ENCODE measurements at regions not wholly inside any gene's neighbourhood (a gene's known extent, or its start where the extent isn't known, plus 50 kb on each side); places are given as distances from the start of the nearest gene placed in this dataset.

GRCh38 chr3:22262386-22262785 is 511.4 kb upstream of the ZNF385D start:
- Histone ChIP-seq H3K27me3 (ENCODE audit: control insufficient read depth in 2 of 2, insufficient read depth in 2 of 2, low read length in 2 of 2) (no peaks in the 10 kb centered on the region), H3K27ac (ENCODE audit: extremely low read depth, low read depth, low read length) (no peak overlapping the region), H2AFZ (ENCODE audit: low read depth, low read length) (no peak overlapping the region), H4K20me1 (replicated peaks; ENCODE audit: control insufficient read depth, insufficient read depth, low read length) (no peaks in the 10 kb centered on the region), H3K4me1 (replicated peaks in 1 of 2; ENCODE audit: control insufficient read depth in 2 of 2, insufficient read depth in 2 of 2, low read length in 2 of 2) (no peaks in the 10 kb centered on the region), H3K9ac (ENCODE audit: insufficient read depth in 1 of 2, low read depth in 2 of 2, low read length in 2 of 2) (no peak overlapping the region), H3K4me2 (ENCODE audit: insufficient read depth, low read length) (no peak overlapping the region), H3K9me3 (replicated peaks; ENCODE audit: control insufficient read depth, insufficient read depth, low read depth, low read length) (peaks cover 3% of the 10 kb centered on the region; the same call in 1 of the 2 replicates), H3K79me2 (ENCODE audit: control insufficient read depth, insufficient read depth, low read length) (no peaks in the 10 kb centered on the region), H3K36me3 (ENCODE audit: control insufficient read depth, insufficient read depth, low read length) (no peaks in the 10 kb centered on the region), H3K4me3 (no peak overlapping the region), H3K9me1 (ENCODE audit: control insufficient read depth, insufficient read depth, low read length) (no peaks in the 10 kb centered on the region)
- TF ChIP-seq CREB3L1 (IDR thresholded peaks at IDR 0.05; ENCODE audit: borderline replicate concordance, low read depth) (no peak), BRF2 (IDR thresholded peaks at IDR 0.05; ENCODE audit: borderline replicate concordance, insufficient read depth, insufficient read length) (no peak), HNRNPLL (IDR thresholded peaks at IDR 0.05; ENCODE audit: low read depth, low read length, poor library complexity, severe bottlenecking) (no peak), SMAD2 (IDR thresholded peaks at IDR 0.05; ENCODE audit: low read depth, low read length) (no peak), IFI16 (CRISPR knock-in tag; IDR thresholded peaks at IDR 0.05) (no peak), ETV1 (tag; conservative IDR thresholded peaks at IDR 0.05; ENCODE audit: low read depth) (no peak)
- ChIA-PET CTCF (ENCODE audit: low intra/inter-chr PET ratio) (no interaction called here), POLR2A (no interaction called here)
- BruUV-seq (replicated peaks), result no TSS peak
- in situ Hi-C loops (cut with MboI), result no loop called here
- FAIRE-seq (no peak), DNase-seq (ENCODE audit: extremely low read depth in 1 of 4, low spot score in 3 of 4) (no peak), ATAC-seq (no peak)
- 0% methylated on average over 2 of the region's 2 CpGs for WGBS (ENCODE audit: insufficient coverage, low coverage, missing lambda C conversion rate)
- intact Hi-C loops (cut with micrococcal nuclease), result no loop called here
